ENCODE measurements at regions not wholly inside any gene's neighbourhood (a gene's known extent, or its start where the extent isn't known, plus 50 kb on each side); places are given as distances from the start of the nearest gene placed in this dataset.

DNA sequence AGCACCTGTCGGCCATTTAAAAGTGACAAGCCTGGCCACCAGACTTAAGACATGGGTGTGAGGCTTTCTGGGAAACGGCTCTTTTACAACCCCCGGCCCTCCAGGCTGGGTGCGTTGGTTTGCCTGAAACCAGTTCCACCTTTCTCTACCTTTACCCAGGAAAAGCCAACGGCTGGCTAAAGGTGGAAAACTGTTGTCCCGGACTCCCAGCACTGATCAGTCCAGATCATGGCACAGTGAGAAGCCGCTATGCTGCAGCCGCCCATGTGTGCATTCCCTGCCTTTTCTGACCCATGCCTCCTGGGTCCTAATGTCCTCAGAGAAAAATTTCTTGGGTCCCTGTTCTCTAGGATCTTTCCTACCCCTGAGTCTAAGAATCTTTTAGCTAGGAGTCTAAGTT is 655.7 kb upstream of the HS3ST5 start:
- Mint-ChIP-seq H3K36me3 (peaks cover 22% of the 10 kb centered on the region), H3K9me3 (peaks cover 39% of the 10 kb centered on the region), H3K27ac (no peak overlapping the region), H3K27me3 (ENCODE audit: low read depth) (no peaks in the 10 kb centered on the region), H3K4me1 (peaks cover 16% of the 10 kb centered on the region), H3K4me3 (no peak overlapping the region)
- POLR2A ChIA-PET: no interaction called here
- TF ChIP-seq, protein P1, sequence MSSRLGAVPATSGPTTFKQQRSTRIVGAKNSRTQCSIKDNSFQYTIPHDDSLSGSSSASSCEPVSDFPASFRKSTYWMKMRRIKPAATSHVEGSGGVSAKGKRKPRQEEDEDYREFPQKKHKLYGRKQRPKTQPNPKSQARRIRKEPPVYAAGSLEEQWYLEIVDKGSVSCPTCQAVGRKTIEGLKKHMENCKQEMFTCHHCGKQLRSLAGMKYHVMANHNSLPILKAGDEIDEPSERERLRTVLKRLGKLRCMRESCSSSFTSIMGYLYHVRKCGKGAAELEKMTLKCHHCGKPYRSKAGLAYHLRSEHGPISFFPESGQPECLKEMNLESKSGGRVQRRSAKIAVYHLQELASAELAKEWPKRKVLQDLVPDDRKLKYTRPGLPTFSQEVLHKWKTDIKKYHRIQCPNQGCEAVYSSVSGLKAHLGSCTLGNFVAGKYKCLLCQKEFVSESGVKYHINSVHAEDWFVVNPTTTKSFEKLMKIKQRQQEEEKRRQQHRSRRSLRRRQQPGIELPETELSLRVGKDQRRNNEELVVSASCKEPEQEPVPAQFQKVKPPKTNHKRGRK (CRISPR knock-in tag; IDR thresholded peaks at IDR 0.05; ENCODE audit: borderline replicate concordance): no peak
- TF ChIP-seq, protein P2, sequence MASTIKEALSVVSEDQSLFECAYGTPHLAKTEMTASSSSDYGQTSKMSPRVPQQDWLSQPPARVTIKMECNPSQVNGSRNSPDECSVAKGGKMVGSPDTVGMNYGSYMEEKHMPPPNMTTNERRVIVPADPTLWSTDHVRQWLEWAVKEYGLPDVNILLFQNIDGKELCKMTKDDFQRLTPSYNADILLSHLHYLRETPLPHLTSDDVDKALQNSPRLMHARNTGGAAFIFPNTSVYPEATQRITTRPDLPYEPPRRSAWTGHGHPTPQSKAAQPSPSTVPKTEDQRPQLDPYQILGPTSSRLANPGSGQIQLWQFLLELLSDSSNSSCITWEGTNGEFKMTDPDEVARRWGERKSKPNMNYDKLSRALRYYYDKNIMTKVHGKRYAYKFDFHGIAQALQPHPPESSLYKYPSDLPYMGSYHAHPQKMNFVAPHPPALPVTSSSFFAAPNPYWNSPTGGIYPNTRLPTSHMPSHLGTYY (CRISPR knock-in tag; IDR thresholded peaks at IDR 0.05): no peak
- TF ChIP-seq ZNF423 (CRISPR knock-in tag; IDR thresholded peaks at IDR 0.05): no peak
- TF ChIP-seq ZNF138 (CRISPR knock-in tag; conservative IDR thresholded peaks at IDR 0.05): no peak
- TF ChIP-seq, protein P3, sequence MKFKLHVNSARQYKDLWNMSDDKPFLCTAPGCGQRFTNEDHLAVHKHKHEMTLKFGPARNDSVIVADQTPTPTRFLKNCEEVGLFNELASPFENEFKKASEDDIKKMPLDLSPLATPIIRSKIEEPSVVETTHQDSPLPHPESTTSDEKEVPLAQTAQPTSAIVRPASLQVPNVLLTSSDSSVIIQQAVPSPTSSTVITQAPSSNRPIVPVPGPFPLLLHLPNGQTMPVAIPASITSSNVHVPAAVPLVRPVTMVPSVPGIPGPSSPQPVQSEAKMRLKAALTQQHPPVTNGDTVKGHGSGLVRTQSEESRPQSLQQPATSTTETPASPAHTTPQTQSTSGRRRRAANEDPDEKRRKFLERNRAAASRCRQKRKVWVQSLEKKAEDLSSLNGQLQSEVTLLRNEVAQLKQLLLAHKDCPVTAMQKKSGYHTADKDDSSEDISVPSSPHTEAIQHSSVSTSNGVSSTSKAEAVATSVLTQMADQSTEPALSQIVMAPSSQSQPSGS (CRISPR knock-in tag; IDR thresholded peaks at IDR 0.05; ENCODE audit: borderline replicate concordance, low read depth): no peak
- TF ChIP-seq, protein P4, sequence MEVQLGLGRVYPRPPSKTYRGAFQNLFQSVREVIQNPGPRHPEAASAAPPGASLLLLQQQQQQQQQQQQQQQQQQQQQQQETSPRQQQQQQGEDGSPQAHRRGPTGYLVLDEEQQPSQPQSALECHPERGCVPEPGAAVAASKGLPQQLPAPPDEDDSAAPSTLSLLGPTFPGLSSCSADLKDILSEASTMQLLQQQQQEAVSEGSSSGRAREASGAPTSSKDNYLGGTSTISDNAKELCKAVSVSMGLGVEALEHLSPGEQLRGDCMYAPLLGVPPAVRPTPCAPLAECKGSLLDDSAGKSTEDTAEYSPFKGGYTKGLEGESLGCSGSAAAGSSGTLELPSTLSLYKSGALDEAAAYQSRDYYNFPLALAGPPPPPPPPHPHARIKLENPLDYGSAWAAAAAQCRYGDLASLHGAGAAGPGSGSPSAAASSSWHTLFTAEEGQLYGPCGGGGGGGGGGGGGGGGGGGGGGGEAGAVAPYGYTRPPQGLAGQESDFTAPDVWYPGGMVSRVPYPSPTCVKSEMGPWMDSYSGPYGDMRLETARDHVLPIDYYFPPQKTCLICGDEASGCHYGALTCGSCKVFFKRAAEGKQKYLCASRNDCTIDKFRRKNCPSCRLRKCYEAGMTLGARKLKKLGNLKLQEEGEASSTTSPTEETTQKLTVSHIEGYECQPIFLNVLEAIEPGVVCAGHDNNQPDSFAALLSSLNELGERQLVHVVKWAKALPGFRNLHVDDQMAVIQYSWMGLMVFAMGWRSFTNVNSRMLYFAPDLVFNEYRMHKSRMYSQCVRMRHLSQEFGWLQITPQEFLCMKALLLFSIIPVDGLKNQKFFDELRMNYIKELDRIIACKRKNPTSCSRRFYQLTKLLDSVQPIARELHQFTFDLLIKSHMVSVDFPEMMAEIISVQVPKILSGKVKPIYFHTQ (CRISPR knock-in tag; IDR thresholded peaks at IDR 0.05): no peak
- TF ChIP-seq CREM (CRISPR knock-in tag; IDR thresholded peaks at IDR 0.05): no peak
- ATAC-seq: no peak
- CTCF ChIA-PET: no interaction called here
- DNase-seq (ENCODE audit: low spot score): no peak

DNA sequence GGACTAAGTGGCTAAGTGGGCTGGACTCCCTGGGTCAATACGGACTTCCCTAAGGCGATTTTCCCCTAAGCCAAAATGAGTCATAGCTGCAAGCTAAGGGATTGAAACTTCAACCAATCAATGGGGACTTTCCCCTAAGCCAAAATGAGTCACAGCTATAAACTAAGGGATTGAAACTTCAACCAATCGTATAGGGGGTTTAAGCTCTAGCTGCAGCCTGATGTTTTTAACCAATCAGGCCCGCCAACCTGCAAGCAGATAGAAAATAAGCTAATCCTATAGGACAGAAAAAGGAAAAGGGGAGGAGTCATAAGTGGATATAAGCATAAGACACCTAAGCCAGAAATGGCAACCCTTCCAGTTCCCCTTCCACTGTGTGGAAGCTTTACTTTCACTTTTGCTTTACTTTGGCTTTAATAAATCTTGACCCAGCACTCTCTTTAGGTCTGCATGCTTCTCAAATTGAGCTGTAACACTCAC is 655.0 kb upstream of the HS3ST5 start:
- DNase-seq (ENCODE audit: low spot score) (no peak), ATAC-seq (no peak)
- no peaks in the 10 kb centered on the region for H3K27me3 Mint-ChIP-seq (ENCODE audit: low read depth)
- peaks cover 20% of the 10 kb centered on the region for H3K4me1 Mint-ChIP-seq
- TF ChIP-seq, protein P5, sequence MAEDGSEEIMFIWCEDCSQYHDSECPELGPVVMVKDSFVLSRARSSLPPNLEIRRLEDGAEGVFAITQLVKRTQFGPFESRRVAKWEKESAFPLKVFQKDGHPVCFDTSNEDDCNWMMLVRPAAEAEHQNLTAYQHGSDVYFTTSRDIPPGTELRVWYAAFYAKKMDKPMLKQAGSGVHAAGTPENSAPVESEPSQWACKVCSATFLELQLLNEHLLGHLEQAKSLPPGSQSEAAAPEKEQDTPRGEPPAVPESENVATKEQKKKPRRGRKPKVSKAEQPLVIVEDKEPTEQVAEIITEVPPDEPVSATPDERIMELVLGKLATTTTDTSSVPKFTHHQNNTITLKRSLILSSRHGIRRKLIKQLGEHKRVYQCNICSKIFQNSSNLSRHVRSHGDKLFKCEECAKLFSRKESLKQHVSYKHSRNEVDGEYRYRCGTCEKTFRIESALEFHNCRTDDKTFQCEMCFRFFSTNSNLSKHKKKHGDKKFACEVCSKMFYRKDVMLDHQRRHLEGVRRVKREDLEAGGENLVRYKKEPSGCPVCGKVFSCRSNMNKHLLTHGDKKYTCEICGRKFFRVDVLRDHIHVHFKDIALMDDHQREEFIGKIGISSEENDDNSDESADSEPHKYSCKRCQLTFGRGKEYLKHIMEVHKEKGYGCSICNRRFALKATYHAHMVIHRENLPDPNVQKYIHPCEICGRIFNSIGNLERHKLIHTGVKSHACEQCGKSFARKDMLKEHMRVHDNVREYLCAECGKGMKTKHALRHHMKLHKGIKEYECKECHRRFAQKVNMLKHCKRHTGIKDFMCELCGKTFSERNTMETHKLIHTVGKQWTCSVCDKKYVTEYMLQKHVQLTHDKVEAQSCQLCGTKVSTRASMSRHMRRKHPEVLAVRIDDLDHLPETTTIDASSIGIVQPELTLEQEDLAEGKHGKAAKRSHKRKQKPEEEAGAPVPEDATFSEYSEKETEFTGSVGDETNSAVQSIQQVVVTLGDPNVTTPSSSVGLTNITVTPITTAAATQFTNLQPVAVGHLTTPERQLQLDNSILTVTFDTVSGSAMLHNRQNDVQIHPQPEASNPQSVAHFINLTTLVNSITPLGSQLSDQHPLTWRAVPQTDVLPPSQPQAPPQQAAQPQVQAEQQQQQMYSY (CRISPR knock-in tag; IDR thresholded peaks at IDR 0.05): no peak
- TF ChIP-seq, protein P6, sequence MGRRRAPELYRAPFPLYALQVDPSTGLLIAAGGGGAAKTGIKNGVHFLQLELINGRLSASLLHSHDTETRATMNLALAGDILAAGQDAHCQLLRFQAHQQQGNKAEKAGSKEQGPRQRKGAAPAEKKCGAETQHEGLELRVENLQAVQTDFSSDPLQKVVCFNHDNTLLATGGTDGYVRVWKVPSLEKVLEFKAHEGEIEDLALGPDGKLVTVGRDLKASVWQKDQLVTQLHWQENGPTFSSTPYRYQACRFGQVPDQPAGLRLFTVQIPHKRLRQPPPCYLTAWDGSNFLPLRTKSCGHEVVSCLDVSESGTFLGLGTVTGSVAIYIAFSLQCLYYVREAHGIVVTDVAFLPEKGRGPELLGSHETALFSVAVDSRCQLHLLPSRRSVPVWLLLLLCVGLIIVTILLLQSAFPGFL (CRISPR knock-in tag; IDR thresholded peaks at IDR 0.05; ENCODE audit: borderline replicate concordance): no peak
- TF ChIP-seq FOXJ3 (CRISPR knock-in tag; IDR thresholded peaks at IDR 0.05; ENCODE audit: borderline replicate concordance) (no peak), NR1H2 (CRISPR knock-in tag; IDR thresholded peaks at IDR 0.05) (no peak), GABPB1 (CRISPR knock-in tag; IDR thresholded peaks at IDR 0.05) (no peak)
- TF ChIP-seq, protein P7, sequence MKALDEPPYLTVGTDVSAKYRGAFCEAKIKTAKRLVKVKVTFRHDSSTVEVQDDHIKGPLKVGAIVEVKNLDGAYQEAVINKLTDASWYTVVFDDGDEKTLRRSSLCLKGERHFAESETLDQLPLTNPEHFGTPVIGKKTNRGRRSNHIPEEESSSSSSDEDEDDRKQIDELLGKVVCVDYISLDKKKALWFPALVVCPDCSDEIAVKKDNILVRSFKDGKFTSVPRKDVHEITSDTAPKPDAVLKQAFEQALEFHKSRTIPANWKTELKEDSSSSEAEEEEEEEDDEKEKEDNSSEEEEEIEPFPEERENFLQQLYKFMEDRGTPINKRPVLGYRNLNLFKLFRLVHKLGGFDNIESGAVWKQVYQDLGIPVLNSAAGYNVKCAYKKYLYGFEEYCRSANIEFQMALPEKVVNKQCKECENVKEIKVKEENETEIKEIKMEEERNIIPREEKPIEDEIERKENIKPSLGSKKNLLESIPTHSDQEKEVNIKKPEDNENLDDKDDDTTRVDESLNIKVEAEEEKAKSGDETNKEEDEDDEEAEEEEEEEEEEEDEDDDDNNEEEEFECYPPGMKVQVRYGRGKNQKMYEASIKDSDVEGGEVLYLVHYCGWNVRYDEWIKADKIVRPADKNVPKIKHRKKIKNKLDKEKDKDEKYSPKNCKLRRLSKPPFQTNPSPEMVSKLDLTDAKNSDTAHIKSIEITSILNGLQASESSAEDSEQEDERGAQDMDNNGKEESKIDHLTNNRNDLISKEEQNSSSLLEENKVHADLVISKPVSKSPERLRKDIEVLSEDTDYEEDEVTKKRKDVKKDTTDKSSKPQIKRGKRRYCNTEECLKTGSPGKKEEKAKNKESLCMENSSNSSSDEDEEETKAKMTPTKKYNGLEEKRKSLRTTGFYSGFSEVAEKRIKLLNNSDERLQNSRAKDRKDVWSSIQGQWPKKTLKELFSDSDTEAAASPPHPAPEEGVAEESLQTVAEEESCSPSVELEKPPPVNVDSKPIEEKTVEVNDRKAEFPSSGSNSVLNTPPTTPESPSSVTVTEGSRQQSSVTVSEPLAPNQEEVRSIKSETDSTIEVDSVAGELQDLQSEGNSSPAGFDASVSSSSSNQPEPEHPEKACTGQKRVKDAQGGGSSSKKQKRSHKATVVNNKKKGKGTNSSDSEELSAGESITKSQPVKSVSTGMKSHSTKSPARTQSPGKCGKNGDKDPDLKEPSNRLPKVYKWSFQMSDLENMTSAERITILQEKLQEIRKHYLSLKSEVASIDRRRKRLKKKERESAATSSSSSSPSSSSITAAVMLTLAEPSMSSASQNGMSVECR (CRISPR knock-in tag; IDR thresholded peaks at IDR 0.05; ENCODE audit: borderline replicate concordance): no peak
- TF ChIP-seq, protein P8, sequence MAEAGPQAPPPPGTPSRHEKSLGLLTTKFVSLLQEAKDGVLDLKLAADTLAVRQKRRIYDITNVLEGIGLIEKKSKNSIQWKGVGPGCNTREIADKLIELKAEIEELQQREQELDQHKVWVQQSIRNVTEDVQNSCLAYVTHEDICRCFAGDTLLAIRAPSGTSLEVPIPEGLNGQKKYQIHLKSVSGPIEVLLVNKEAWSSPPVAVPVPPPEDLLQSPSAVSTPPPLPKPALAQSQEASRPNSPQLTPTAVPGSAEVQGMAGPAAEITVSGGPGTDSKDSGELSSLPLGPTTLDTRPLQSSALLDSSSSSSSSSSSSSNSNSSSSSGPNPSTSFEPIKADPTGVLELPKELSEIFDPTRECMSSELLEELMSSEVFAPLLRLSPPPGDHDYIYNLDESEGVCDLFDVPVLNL (CRISPR knock-in tag; IDR thresholded peaks at IDR 0.05; ENCODE audit: borderline replicate concordance, low read depth): no peak
- CTCF ChIA-PET: no interaction called here
- H3K9me3 Mint-ChIP-seq: peaks cover 39% of the 10 kb centered on the region
- POLR2A ChIA-PET: no interaction called here
- peaks cover 22% of the 10 kb centered on the region for H3K36me3 Mint-ChIP-seq
- no peak overlapping the region for H3K4me3 Mint-ChIP-seq
- H3K27ac Mint-ChIP-seq: no peak overlapping the region
